Activated CD4-positive, alpha-beta T cell treated with anti-CD3 and anti-CD28 coated beads, Interleukin-2, amount 10 ng/mL, durations not matched to agents 24 days and 14 days (primary cell): ENCODE measurements at regions not wholly inside any gene's neighbourhood (a gene's known extent, or its start where the extent isn't known, plus 50 kb on each side); places are given as distances from the start of the nearest gene placed in this dataset.
"Not testable (repeated sequence)": the region's sequence is repeated elsewhere in the genome, so short reads cannot be mapped to it uniquely, and the experiment has no call there.

Experiments
- DNase-seq: peaks from one replicate; pipeline ENCODE4 v3.0.0; 2022
- H3K27ac Mint-ChIP-seq: one replicate; pipeline ENCODE4 v1.8.0; 2022; ENCODE audit warnings: mild to moderate bottlenecking, mixed read lengths
- H3K27me3 Mint-ChIP-seq: one replicate; pipeline ENCODE4 v1.8.0; 2022; ENCODE audit warnings: mixed read lengths
- H3K36me3 Mint-ChIP-seq: one replicate; pipeline ENCODE4 v1.8.0; 2022; ENCODE audit warnings: low read depth, mild to moderate bottlenecking, mixed read lengths
- H3K4me1 Mint-ChIP-seq: one replicate; pipeline ENCODE4 v1.8.0; 2021; ENCODE audit warnings: mixed read lengths
- H3K4me3 Mint-ChIP-seq: one replicate; pipeline ENCODE4 v1.8.0; 2022; ENCODE audit warnings: mild to moderate bottlenecking, moderate library complexity, mixed read lengths
- H3K9me3 Mint-ChIP-seq: one replicate; pipeline ENCODE4 v1.8.0; 2021; ENCODE audit warnings: mixed read lengths
- intact Hi-C: fragments of 100-400 bp; cut with micrococcal nuclease; formaldehyde crosslinking; loops from one replicate; pipeline ENCODE4 v1.15.1; 2023

- no peak overlapping the region for H3K4me3 Mint-ChIP-seq
- H3K36me3 Mint-ChIP-seq: no peaks in the 10 kb centered on the region
- H3K4me1 Mint-ChIP-seq: no peaks in the 10 kb centered on the region
- no peak for DNase-seq
- H3K27me3 Mint-ChIP-seq: peaks cover 1% of the 10 kb centered on the region
- no peaks in the 10 kb centered on the region for H3K9me3 Mint-ChIP-seq
- intact Hi-C loops: no loop called here
- no peak overlapping the region for H3K27ac Mint-ChIP-seq
Measured at GRCh38 chr6:112470950-112471349, 123.8 kb downstream of the RFPL4B start.

DNA sequence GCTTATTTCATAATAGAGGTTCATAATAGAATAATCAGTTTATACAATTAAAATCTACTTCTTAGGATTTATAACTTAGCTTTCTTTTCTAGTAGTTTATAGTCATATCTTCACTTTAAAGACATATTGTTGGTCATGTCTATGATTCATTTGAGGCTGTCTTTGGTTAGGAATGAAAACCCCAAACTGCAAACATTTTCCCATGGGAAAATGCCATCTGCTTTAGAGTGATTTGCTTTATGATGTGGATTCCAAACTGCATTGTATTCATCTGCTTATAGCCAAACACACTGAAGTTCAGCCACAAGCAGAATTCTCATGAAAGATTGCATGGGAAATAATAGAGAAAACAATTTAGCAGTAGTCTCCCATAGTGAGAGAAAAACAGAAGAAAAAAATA lies 128.0 kb downstream of the RFPL4B start:
- intact Hi-C loops: no loop called here
- H3K27ac Mint-ChIP-seq: no peak overlapping the region
- peaks cover 1% of the 10 kb centered on the region for H3K27me3 Mint-ChIP-seq
- H3K36me3 Mint-ChIP-seq: no peaks in the 10 kb centered on the region
- H3K9me3 Mint-ChIP-seq: no peaks in the 10 kb centered on the region
- no peak overlapping the region for H3K4me3 Mint-ChIP-seq
- peaks cover 3% of the 10 kb centered on the region for H3K4me1 Mint-ChIP-seq
- no peak for DNase-seq

DNA sequence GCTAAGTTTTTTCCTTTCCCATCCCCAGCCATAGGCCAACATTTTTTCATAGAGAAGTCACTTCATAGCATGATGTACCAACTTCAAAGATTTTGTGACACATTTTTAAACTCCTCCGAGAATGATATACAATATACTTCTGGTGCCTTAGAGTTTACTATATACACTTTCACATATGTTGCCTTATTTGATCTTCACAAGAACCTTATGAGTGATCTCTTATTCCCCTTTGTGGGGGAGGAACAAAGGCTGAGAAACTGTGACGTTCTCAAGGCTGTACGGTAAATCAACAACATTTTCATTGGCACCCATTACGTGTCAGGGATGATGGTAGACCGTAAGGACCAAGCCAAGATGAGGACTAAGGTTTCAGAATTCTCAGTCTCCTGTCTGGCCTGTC lies 130.0 kb downstream of the RFPL4B start:
- H3K9me3 Mint-ChIP-seq: no peaks in the 10 kb centered on the region
- peaks cover 3% of the 10 kb centered on the region for H3K4me1 Mint-ChIP-seq
- H3K36me3 Mint-ChIP-seq: no peaks in the 10 kb centered on the region
- no peak overlapping the region for H3K4me3 Mint-ChIP-seq
- no peak overlapping the region for H3K27ac Mint-ChIP-seq
- H3K27me3 Mint-ChIP-seq: no peaks in the 10 kb centered on the region
- no peak for DNase-seq
- intact Hi-C loops: no loop called here

DNA sequence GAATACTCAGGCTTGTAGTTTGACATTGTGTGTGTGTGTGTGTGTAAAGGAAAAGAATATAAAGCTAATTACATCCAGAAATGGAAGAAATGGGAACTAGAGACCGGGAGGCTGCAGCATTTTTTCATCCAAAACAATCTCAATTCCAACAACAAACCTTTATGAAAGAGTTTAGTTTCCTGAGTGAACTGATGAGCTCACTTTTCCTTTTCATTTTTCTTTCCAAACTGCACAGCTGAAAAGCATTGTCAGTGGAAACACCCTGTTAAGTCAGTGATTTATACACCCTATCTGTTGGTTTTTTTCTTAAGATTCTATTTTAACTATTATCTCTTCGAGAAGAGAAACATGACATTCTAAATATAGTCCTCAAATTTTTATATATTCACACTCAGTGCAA lies 130.9 kb downstream of the RFPL4B start:
- intact Hi-C loops: no loop called here
- no peaks in the 10 kb centered on the region for H3K9me3 Mint-ChIP-seq
- no peak for DNase-seq
- no peaks in the 10 kb centered on the region for H3K27me3 Mint-ChIP-seq
- H3K4me1 Mint-ChIP-seq: peaks cover 3% of the 10 kb centered on the region
- H3K36me3 Mint-ChIP-seq: no peaks in the 10 kb centered on the region
- H3K4me3 Mint-ChIP-seq: no peak overlapping the region
- no peak overlapping the region for H3K27ac Mint-ChIP-seq

GRCh38 chr6:112479975-112480374 lies 132.8 kb downstream of the RFPL4B start:
- H3K36me3 Mint-ChIP-seq, H3K4me3 Mint-ChIP-seq, intact Hi-C loops, H3K4me1 Mint-ChIP-seq, DNase-seq, H3K27ac Mint-ChIP-seq, H3K27me3 Mint-ChIP-seq, H3K9me3 Mint-ChIP-seq: not testable (repeated sequence)

GRCh38 chr6:112480553-112480952 lies 133.4 kb downstream of the RFPL4B start:
- no peaks in the 10 kb centered on the region for H3K27me3 Mint-ChIP-seq
- no peaks in the 10 kb centered on the region for H3K36me3 Mint-ChIP-seq
- no peak overlapping the region for H3K27ac Mint-ChIP-seq
- DNase-seq: no peak
- H3K9me3 Mint-ChIP-seq: no peaks in the 10 kb centered on the region
- no peak overlapping the region for H3K4me3 Mint-ChIP-seq
- intact Hi-C loops: no loop called here
- H3K4me1 Mint-ChIP-seq: peaks cover 3% of the 10 kb centered on the region

DNA sequence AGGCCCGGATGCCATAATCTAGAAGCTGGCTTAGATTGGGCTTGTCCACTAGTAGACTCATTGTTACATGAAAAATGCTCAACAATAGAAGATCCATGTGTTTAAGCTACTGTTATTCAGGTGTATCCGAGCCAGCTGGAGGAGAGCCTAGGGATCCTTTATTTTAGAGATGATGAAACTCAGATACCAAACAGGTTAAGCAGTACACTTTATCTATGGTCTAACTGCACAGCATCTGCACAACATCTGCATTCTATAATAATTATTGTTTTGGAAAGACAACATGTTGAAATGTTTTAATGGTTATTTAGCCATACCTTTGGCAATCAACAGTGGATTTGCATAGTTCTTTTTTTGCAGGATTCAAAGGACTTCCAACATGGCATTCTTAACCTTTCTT lies 134.1 kb downstream of the RFPL4B start:
- peaks cover 3% of the 10 kb centered on the region for H3K4me1 Mint-ChIP-seq
- no peaks in the 10 kb centered on the region for H3K27me3 Mint-ChIP-seq
- no peaks in the 10 kb centered on the region for H3K36me3 Mint-ChIP-seq
- H3K27ac Mint-ChIP-seq: no peak overlapping the region
- no peak for DNase-seq
- no peak overlapping the region for H3K4me3 Mint-ChIP-seq
- intact Hi-C loops: no loop called here
- no peaks in the 10 kb centered on the region for H3K9me3 Mint-ChIP-seq

GRCh38 chr6:112482373-112482772 lies 135.2 kb downstream of the RFPL4B start:
- intact Hi-C loops: no loop called here
- H3K27me3 Mint-ChIP-seq: no peaks in the 10 kb centered on the region
- H3K9me3 Mint-ChIP-seq: no peaks in the 10 kb centered on the region

GRCh38 chr6:112485120-112485826 lies 138.1 kb downstream of the RFPL4B start:
- DNase-seq: no peak
- no peaks in the 10 kb centered on the region for H3K9me3 Mint-ChIP-seq
- no peak overlapping the region for H3K4me3 Mint-ChIP-seq
- H3K4me1 Mint-ChIP-seq: no peaks in the 10 kb centered on the region
- H3K36me3 Mint-ChIP-seq: no peaks in the 10 kb centered on the region
- no peaks in the 10 kb centered on the region for H3K27me3 Mint-ChIP-seq
- H3K27ac Mint-ChIP-seq: no peak overlapping the region
- intact Hi-C loops: no loop called here

More at GRCh38 chr6:112482373-112482772, 135.2 kb downstream of the RFPL4B start:
- Mint-ChIP-seq H3K4me1 (peaks cover 3% of the 10 kb centered on the region), H3K4me3 (no peak overlapping the region), H3K27ac (no peak overlapping the region), H3K36me3 (no peaks in the 10 kb centered on the region)
- no peak for DNase-seq

DNA sequence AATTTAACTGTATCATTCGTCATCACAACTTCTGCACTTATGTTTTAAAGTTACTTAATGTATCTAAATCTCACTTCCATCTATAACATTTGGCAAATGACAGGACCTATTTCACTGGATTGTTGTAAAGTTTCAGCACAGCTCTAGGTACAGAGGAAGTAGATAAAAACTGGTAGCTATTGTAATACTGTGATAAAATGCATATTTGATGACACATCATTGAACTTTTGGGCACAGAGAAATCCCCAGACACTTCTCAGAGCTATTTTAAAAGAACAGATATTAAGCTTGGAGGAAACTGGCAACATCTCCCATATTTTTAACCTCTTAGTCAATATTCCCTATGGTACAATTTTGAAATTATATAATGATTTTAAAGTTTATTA lies 138.7 kb downstream of the RFPL4B start:
- Mint-ChIP-seq H3K4me1 (no peaks in the 10 kb centered on the region), H3K9me3 (no peaks in the 10 kb centered on the region), H3K27ac (no peak overlapping the region), H3K4me3 (no peak overlapping the region), H3K36me3 (no peaks in the 10 kb centered on the region), H3K27me3 (no peaks in the 10 kb centered on the region)
- intact Hi-C loops: no loop called here
- no peak for DNase-seq

- DNase-seq: no peak
- Mint-ChIP-seq H3K27ac (no peak overlapping the region), H3K36me3 (no peaks in the 10 kb centered on the region), H3K9me3 (no peaks in the 10 kb centered on the region), H3K4me3 (no peak overlapping the region), H3K27me3 (no peaks in the 10 kb centered on the region), H3K4me1 (no peaks in the 10 kb centered on the region)
- intact Hi-C loops: no loop called here
Measured at GRCh38 chr6:112486454-112486853, 139.3 kb downstream of the RFPL4B start.

- no peak for DNase-seq
- Mint-ChIP-seq H3K36me3 (no peaks in the 10 kb centered on the region), H3K27ac (no peak overlapping the region), H3K9me3 (no peaks in the 10 kb centered on the region), H3K27me3 (no peaks in the 10 kb centered on the region), H3K4me3 (no peak overlapping the region), H3K4me1 (no peaks in the 10 kb centered on the region)
- intact Hi-C loops: no loop called here
Measured at GRCh38 chr6:112488238-112488637, 141.1 kb downstream of the RFPL4B start.

- Mint-ChIP-seq H3K36me3 (no peaks in the 10 kb centered on the region), H3K27ac (no peak overlapping the region), H3K4me1 (no peaks in the 10 kb centered on the region), H3K4me3 (no peak overlapping the region), H3K9me3 (no peaks in the 10 kb centered on the region), H3K27me3 (peaks cover under 1% of the 10 kb centered on the region)
- no peak for DNase-seq
- intact Hi-C loops: no loop called here
Measured at GRCh38 chr6:112501705-112502104, 154.6 kb downstream of the RFPL4B start.

DNA sequence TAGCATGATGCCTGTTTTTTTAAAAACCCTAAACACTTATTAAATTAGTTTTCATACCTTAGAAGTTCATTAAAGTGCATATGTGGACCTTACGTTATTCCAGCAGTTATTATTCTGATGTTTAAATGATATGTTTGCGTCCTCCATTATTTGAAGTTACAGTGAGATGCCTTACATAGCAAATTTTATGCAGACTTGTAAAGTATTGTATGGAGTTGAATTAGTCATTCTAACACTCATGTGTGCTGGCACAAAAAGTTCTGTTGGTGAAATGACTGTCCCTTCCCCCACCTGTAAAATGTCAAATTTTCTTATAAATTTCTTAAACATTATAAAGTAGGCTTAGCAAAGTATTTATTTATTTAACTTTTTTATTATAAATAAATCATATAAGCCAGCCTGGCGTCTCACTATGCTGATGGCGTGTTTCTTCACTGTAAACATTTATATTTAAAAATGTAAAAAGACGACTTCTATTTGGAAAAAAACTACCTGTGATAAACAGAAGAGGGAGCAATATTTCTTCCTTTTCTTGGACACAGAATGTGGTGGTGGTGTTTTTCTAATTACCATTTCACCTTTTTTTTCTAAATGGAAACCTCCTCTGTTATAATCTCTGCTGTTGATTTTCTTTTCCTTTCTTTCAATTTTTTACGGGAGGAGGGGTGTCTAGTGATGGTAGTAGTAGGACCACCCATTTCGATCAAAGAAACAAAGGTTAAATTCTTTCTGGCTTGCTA lies 155.4 kb downstream of the RFPL4B start:
- H3K4me3 Mint-ChIP-seq: no peak overlapping the region
- H3K27me3 Mint-ChIP-seq: no peaks in the 10 kb centered on the region
- no peak overlapping the region for H3K27ac Mint-ChIP-seq
- intact Hi-C loops: no loop called here
- no peak for DNase-seq
- H3K36me3 Mint-ChIP-seq: no peaks in the 10 kb centered on the region
- no peaks in the 10 kb centered on the region for H3K9me3 Mint-ChIP-seq
- H3K4me1 Mint-ChIP-seq: no peaks in the 10 kb centered on the region
